COLO668 (cell line): ENCODE measurements at regions not wholly inside any gene's neighbourhood (a gene's known extent, or its start where the extent isn't known, plus 50 kb on each side); places are given as distances from the start of the nearest gene placed in this dataset.

Experiments used
- DNase-seq: peaks from one replicate; lab custom pipeline; 2025; ENCODE audit not compliant: unreplicated experiment; lab: John Stamatoyannopoulos, UW

DNA sequence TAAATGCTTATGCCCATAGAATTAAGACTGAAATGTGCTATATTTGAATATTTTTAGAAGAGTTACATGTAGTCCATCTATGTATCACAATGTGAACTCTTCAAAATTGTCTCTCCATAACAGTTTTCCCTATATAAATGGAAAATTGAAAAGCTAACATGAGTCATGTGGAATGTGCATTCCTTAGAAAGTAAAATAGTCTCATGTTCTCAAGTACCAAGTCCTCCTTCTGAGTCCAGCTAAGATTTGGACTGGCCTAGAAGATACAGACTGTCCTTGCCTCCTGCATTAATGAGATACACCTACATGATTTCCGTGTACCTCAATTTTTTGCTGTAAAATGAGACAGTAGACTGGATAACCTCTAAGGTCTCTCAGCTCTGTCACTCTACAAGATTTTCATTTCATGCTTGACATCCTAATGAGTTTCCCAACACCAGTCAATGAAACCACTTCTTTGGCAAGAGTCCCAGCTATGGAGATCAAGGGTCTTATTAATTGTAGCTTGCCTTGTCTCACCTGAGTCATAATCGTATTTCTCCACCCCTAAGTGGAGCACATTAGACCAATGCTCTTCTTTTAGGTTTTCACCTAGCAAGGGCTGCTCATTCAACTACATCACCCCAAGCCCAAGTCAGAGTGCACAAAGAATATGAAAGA lies 350.6 kb upstream of the IL12A start:
- no peak for DNase-seq

DNA sequence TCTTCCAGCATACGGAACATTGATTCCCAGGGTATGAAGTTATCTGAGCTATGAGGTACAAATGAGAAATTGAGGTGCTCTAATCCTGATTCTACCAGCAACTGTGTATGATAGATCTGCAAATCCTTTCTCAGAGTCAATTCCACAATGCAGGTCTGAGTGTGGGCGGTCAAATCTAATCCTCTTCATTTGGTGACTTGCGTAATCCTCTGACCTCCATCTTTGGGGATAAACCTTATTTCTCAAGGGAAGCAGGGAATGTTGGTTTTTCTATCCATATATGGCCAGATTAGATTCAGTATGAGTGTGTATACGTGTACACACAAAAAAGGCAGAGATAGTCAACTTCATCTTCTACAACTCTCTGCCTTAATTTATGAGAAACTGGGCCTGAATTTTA lies 348.4 kb upstream of the IL12A start:
- DNase-seq, result no peak

DNA sequence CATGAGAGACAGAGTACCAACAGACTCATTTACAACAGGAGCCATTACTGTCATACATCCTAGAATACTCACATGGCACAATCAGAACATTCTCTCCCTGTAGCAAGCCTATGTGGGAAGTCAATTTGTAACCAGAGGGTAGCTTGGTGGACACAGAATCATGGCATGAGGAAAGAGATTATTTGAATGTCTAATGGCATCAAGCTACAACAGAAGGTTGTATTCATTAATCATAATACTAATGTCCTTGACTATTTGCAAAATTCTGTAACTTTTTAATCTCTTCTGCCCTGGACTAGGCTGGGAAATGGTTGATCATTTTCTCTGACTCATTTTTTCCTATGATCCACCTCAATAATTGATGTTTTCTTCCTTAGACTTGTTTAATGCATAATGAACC lies 345.2 kb upstream of the IL12A start:
- DNase-seq, result no peak

DNA sequence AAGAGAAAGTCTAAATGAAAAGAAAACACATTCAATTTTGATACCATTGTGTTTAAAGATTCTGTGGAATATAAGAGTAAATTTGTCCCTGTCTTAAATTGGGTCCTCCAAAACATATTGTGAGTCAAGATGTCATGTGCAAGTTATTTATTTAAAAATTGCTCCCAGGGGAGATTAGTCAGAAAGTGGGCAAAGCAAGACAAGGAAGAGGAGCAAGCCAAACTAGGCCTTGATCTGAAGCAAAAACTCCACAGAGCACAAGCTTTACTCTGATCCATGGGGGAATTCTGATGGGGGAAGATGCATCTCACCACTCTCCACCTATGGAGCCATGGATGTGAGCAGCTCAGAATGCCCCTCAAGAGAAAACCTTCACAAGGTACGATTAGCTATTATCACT lies 342.8 kb upstream of the IL12A start:
- DNase-seq, result no peak

DNA sequence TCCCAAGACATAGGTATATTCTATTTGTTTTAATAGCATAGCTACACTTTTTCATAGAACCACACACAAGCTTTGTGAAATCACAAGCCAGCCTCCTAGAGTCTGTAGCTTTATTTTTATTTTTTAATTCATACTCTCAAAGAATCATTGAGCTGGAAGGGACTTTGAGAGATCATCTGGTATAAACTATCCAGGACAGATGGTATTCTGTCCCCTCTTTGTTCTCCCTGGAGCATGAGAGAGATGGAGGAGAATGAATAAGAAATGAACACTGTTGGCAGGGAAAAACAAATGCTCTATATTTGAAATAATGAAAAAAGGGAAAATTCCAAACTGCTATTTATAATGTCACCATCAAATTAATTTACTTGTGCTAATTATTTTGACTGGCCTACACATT lies 338.7 kb upstream of the IL12A start:
- DNase-seq, result no peak

DNA sequence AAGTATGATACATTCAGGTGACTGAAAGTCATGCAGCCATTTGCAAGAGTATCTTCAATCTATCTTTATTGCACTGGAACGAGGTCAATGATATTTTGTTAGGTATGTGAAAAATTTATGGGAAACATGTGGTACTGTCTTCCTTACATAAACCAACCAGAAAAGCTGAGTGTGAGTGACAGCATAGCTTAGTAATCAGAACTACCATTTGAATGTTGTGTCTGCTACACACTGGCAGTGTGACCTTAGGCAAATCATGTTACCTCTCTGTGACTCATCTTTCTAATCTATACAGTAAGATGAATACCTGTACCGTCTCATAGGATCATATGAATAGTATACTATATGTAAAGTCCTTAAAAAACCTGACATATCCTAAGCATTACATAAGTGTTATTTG lies 337.9 kb upstream of the IL12A start:
- no peak for DNase-seq

DNA sequence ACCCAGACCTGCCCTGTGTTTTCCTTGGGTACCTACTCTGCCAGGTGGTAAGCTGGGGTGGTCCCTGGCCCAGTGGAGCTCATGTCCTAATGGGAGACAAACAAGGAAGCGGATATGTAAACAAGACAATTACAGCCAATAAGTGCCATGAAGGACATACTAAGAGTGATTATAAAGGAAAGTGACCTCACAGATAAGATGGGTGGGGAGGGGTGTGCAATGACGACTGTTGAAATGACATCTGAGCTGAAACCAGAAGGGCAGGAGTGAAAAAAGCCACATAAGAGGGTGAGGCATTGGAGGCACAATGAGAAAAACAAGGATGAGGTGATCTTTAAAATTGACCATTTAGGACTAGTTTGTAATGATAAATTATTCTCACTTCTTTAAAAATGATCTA lies 336.2 kb upstream of the IL12A start:
- no peak for DNase-seq

DNA sequence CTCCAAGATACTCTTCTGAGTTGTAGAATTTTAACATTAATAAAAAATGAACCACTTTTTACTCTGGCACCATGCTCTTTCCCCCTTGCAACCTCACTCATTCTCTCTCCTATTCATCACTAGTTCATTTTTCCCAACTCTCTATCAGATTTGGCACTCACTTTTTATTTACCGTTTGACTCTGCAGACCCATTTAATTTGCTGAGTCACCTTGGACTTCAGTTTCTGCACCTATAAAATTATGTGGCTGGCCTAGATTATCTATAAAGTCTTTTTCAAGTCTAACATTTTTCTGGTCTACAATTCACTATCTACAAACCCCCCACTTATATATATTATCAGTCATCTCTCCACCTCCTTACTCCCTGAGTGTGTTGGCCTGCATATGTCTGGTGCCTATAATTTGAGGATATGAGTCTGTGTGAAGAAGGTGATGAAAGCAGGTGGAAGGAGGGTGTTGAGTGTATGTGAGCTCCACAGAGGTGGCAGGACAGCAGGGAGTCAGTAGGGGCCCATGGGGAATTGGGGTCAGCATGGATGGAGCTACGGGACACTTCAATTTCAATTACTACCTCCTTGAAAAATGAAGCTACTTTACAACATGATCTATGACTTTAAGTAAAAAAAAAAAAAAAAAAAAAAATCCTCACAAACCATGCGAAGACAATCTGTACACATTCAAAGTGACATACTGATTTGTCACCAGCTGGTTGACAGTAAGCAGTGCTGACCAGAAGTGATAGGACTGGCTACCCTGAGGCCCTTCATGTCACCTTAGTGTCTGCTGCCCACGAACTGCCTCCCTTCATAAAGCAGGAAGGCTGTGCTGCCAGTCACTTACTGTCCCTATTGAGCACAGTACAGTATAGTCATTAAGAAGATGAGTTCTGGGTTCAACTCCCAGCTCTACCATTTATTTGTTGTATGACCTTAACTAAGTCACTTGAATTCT lies 334.2 kb upstream of the IL12A start:
- no peak for DNase-seq

DNA sequence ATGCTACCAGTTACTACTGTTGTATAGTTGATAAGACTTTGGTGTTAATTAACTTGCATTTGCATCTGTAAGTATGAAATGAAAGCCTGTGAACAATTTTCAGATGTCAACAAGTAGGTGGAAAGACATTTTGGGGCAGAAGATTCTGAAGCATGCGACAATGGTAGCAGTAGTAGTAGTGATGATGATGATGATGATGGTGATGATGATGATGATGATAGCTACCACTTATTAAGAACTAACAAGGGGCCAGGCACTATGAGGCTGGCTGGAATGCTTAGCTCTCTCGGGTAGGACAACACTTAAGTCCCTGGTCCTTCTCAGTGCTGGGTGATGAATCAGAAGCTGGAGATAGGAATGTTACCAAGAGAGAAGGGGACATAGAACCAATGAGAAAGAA lies 333.4 kb upstream of the IL12A start:
- no peak for DNase-seq

DNA sequence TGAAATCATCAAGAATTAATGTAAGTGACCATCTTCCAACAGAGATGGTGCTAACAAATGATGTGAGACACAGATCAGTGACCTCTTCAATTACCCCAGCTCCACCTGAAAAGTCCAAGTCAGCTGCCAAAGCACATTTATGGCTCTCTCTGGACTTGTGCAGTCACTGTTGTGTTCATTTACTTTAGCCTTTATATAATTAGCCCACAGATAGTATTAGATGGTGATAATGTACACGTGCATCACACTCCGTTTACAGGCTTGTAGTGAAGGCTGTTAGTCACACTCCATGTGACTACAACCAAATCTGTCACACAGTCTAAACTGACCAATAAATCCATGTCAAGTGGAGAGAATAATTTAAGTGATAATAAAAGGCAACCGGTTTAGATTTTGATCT lies 331.5 kb upstream of the IL12A start:
- no peak for DNase-seq

DNA sequence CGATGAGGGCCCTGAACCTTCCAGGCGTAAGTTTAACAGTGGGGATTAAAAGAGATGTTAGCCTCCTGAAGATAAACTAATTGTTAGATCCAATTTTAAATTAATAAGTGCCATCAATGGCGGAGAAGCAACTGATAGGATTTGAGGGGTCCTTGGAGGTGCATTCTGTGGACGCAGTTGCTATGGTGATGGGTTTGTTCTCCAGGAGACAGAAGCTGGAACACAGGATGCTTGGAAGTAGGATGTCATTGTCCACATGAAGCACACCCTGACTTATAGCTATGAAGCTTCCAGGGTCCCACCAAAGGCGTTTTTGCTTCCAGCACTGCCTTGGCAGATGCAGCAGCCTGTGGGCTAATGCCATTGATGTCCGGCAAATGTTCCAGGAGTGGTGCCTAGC lies 331.0 kb upstream of the IL12A start:
- no peak for DNase-seq

DNA sequence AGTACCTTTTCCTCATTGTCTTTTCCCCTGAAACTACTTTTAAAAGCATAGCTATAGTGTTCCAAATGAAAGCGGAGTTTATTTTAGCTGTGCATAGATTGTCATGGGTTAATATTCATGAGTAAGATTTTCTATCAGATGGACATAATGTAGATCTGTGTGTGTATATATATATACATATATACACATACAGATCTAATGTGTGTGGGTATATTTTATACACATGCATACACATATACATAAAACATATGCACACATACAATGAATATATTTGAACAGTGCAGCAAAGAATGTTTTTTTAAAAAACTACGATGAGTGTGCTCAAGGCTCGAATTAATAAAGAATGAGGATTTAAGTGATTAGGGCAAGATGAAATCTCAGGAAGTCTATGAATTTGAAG lies 328.3 kb upstream of the IL12A start:
- no peak for DNase-seq

DNA sequence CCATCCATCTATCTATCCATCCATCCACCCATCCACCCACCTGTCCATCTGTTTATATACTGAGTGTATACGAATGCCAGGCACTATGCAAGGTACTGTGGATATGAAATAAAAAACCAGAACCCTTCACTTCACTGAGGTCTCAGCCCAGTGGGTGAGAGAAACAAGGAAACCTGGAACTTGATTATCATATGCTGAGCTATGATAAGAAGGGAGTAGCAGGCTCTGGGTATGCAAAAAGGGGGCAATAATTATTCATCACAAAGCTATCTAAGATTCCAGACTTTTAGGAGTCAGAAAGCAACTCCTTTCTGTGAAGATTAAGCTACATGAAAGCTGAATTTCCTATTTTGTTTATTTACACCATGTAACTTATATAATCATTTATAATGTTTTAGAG lies 327.7 kb upstream of the IL12A start:
- DNase-seq, result no peak

DNA sequence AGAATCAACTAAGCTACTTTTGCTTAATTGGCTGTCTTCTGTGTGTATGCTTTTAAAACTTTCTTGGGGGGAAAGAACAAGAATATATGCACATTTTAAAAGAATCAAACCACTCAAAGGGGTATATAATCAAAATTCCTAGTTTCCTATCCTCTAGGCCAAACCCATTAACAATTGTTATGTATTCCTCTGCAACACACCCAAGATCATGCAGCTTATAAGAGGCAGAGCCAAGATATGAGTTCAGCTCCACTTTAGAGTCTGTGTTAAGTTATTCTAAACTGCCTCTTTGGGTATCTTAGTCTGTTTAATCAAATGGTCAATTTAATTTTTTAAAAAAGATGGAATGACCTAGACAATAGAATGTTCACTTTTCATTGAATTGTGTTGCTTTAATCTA lies 326.1 kb upstream of the IL12A start:
- DNase-seq, result no peak

DNA sequence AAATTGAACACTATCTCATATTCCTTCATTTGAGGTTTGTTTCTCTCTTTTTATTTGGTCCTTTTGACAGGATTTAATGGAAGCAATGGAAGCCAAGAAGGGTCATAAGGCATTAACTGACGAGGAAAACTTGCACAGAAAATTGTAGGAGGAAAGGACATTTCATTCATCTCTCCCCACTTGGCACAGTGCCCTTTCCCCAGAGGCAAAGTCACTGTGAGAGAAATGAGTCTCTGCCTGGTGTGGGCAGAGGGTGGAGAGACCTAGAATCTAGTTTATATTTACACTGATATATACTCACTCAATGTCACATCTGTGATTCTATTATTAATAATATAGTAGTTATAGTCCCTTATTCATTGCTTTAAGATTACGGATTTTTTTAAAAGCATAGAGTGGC lies 324.6 kb upstream of the IL12A start:
- no peak for DNase-seq

DNA sequence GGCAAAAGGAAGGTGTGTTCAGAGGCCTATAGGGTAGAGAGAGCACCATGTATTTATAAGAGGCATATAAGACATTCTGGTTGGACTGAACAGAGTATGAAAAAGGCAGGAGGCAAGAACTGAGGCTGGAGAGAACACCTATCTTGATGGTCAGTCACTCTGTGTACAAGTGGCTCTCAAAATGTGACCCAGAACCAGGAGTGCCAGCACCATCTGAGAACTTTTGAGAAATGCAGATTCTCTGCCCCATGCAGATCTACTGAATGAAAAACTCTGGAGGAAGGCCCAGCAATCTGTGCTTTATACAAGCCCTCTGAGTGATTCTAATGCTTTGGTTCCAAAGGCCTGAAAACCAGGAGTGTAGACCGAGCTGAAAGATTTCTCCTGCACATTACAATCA lies 324.0 kb upstream of the IL12A start:
- no peak for DNase-seq

DNA sequence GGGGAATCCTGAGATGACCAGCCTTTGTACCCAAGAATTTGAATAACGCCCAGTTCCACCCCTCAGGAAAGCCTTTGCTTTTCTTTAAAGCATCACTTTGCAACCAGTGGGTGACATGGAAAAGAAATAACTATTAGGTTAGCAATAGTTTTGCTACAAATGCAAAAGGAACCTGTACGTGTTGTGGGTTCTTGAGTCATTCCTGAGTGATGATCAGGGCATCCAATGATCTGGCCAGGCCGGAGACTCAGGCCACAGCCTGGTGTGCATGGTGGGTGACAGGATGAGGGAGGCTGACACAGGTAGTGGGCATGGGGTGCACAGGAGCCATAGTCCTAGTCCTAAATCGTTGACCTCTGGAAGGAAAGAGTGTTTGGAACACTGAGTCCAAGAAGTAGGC lies 321.4 kb upstream of the IL12A start:
- no peak for DNase-seq

DNA sequence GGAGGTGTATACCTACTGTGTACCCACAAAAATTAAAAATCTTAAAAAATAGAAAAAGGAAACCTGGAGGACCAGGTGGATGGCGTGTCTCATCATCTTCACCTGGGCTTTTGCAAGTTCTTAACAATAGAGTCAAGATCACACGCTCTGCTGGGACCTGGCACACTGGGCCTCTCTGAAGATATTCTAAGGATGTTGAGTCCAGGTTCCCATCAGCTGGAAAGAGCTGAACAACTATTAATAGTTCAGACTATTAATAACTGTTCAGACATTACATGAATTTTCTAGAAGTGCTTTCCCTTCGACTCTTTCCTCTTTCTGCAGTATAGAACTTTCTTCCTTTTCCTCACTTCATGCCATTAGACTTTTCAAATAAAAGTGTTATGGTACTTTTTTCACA lies 320.2 kb upstream of the IL12A start:
- no peak for DNase-seq

DNA sequence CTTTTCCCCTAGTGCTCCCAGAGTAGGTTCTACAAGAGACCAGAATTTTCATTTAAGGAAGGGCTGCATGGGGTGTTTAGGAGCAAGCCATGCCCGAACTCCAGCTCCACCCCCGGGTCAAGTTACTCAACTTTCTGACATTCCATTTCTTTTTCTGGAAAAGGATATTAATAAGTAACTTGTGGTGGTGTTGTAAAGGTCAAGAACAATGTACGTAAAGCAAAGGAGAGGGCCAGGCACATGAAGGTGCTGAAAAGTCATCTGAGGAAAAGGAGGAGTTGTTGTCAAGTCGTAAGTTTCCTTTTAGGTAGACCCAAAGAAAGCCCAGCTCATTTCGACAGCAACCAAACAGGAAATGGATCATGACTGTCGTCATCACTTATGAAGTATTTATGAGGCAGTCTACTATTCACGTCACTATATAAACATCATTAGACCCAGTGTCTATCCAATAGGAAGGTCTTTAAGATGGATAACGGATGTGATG lies 319.6 kb upstream of the IL12A start:
- no peak for DNase-seq

DNA sequence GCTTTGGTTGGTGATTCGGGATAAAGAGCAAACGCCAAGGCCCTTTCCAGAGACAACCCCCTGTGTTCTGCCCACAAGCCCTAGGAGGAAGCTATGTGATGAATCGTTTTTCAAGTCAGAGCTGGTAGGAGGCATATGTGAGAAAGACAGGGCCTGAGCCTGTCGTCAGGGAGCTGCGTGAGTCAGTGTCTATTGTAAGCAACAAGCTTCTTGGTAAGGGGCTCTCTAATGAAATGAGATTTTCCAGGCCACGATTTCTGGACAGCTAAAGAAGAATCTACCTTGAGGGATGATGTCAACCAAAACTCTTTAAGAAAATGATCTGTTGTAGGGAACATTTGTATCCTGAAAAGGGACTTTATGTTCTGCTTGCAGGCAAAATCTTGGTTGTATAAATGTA lies 318.9 kb upstream of the IL12A start:
- DNase-seq, result no peak

DNA sequence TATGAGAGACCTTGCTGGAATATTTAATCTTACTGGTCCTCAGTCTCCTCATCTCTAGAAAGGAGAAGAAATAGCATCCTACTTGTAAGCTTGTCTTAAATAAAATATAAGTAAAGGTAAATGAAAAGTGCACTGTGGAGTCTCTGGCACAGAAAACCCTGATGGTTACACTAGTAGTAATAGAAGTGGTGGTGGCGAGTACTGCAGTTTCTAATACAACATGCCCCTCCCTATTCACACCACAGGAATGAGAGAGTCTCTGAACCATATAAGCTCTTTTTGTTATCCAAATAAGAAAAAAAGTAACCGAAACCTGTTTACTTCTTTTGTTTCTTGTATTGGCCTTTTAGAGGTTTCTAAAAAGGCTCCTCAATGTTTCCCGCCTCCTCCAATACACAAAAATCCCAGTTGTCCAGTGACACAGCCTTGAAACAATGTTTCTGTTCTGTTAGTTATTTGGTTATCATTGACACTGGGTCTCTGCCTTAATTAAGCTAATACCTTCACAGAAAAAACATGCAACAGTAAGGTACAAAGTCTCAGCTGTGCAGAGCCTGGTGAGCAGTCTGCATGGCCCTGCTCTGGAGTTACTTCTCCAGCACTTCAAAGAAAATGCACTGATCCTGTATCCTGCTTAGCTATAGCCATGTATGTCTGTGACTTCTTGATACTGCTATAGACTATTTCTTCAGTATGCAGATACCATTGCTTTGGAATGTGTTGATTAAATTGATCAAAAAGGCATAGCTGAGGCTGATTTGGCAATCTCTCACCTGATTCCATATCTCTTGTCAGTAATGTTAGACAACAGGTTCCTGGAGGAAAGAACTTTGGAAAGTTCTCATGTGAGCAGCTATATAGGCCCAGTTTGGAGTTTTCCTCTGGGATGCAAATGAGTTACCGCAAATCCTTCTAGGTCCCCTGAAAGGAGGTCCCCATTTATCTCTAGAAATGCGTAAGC lies 315.6 kb upstream of the IL12A start:
- no peak for DNase-seq
